Endothelial cell (in vitro differentiated cells): ENCODE measurements at regions not wholly inside any gene's neighbourhood (a gene's known extent, or its start where the extent isn't known, plus 50 kb on each side); places are given as distances from the start of the nearest gene placed in this dataset.

Source experiments
- DNase-seq: peaks from one replicate; pipeline ENCODE4 v3.0.0; 2021; ENCODE audit warnings: low spot score
- H3K27ac Mint-ChIP-seq: one replicate; pipeline ENCODE4 v1.8.0; 2021; ENCODE audit warnings: mixed read lengths, inconsistent platforms; ENCODE audit not compliant: unreplicated experiment
- H3K27me3 Mint-ChIP-seq: one replicate; pipeline ENCODE4 v1.8.0; 2021; ENCODE audit warnings: mild to moderate bottlenecking, moderate library complexity, mixed read lengths, inconsistent platforms; ENCODE audit not compliant: unreplicated experiment
- H3K36me3 Mint-ChIP-seq: one replicate; pipeline ENCODE4 v1.8.0; 2021; ENCODE audit warnings: mild to moderate bottlenecking, low read depth, mixed read lengths, inconsistent platforms; ENCODE audit not compliant: unreplicated experiment
- H3K4me1 Mint-ChIP-seq: one replicate; pipeline ENCODE4 v1.8.0; 2021; ENCODE audit warnings: mild to moderate bottlenecking, mixed read lengths, inconsistent platforms; ENCODE audit not compliant: unreplicated experiment
- H3K4me3 Mint-ChIP-seq: one replicate; pipeline ENCODE4 v1.8.0; 2021; ENCODE audit warnings: mild to moderate bottlenecking, mixed read lengths, inconsistent platforms; ENCODE audit not compliant: unreplicated experiment
- H3K9me3 Mint-ChIP-seq: one replicate; pipeline ENCODE4 v1.8.0; 2021; ENCODE audit warnings: mixed read lengths, inconsistent platforms; ENCODE audit not compliant: unreplicated experiment
- CTCF ChIP-seq: fragments of 200-600 bp; sonication (generic); IDR thresholded peaks from one replicate; pipeline ENCODE4 v1.5.0; 2021; ENCODE audit warnings: antibody characterized with exemption; ENCODE audit not compliant: unreplicated experiment

GRCh38 chr3:102536456-102536855 is 101.6 kb downstream of the ZPLD1 start:
- H3K4me3 Mint-ChIP-seq, result no peak overlapping the region
- no peaks in the 10 kb centered on the region for H3K9me3 Mint-ChIP-seq
- no peaks in the 10 kb centered on the region for H3K4me1 Mint-ChIP-seq
- no peaks in the 10 kb centered on the region for H3K27me3 Mint-ChIP-seq
- DNase-seq, result no peak
- no peaks in the 10 kb centered on the region for H3K36me3 Mint-ChIP-seq
- peak; percentile 20 for TF ChIP-seq CTCF
- no peak overlapping the region for H3K27ac Mint-ChIP-seq

- no peak for DNase-seq
- no peak overlapping the region for H3K27ac Mint-ChIP-seq
- H3K9me3 Mint-ChIP-seq, result no peaks in the 10 kb centered on the region
- H3K36me3 Mint-ChIP-seq, result no peaks in the 10 kb centered on the region
- H3K4me1 Mint-ChIP-seq, result no peaks in the 10 kb centered on the region
- TF ChIP-seq CTCF, result no peak
- H3K4me3 Mint-ChIP-seq, result no peak overlapping the region
- H3K27me3 Mint-ChIP-seq, result no peaks in the 10 kb centered on the region
Measured at GRCh38 chr3:102537123-102537522, 102.3 kb downstream of the ZPLD1 start.

- H3K4me1 Mint-ChIP-seq, result no peaks in the 10 kb centered on the region
- no peaks in the 10 kb centered on the region for H3K9me3 Mint-ChIP-seq
Measured at GRCh38 chr3:102544741-102545140, 109.9 kb downstream of the ZPLD1 start.

GRCh38 chr3:102545276-102545675 is 110.5 kb downstream of the ZPLD1 start:
- Mint-ChIP-seq H3K4me1 (no peaks in the 10 kb centered on the region), H3K4me3 (no peak overlapping the region), H3K27me3 (no peaks in the 10 kb centered on the region), H3K27ac (no peak overlapping the region), H3K9me3 (no peaks in the 10 kb centered on the region), H3K36me3 (no peaks in the 10 kb centered on the region)
- DNase-seq, result no peak
- no peak for TF ChIP-seq CTCF

More at GRCh38 chr3:102544741-102545140, 109.9 kb downstream of the ZPLD1 start:
- Mint-ChIP-seq H3K36me3 (no peaks in the 10 kb centered on the region), H3K27me3 (no peaks in the 10 kb centered on the region), H3K4me3 (no peak overlapping the region), H3K27ac (no peak overlapping the region)
- TF ChIP-seq CTCF, result no peak
- DNase-seq, result no peak

GRCh38 chr3:102553876-102554275 is 119.1 kb downstream of the ZPLD1 start:
- H3K9me3 Mint-ChIP-seq, result no peaks in the 10 kb centered on the region
- peaks cover 2% of the 10 kb centered on the region for H3K27me3 Mint-ChIP-seq
- no peak for DNase-seq
- H3K4me3 Mint-ChIP-seq, result no peak overlapping the region
- no peaks in the 10 kb centered on the region for H3K4me1 Mint-ChIP-seq
- H3K27ac Mint-ChIP-seq, result no peak overlapping the region
- H3K36me3 Mint-ChIP-seq, result no peaks in the 10 kb centered on the region
- TF ChIP-seq CTCF, result no peak
